ENCODE measurements at regions not wholly inside any gene's neighbourhood (a gene's known extent, or its start where the extent isn't known, plus 50 kb on each side); places are given as distances from the start of the nearest gene placed in this dataset.

GRCh38 chr4:153062652-153063168 is 126.6 kb downstream of the FHDC1 start:
- intact Hi-C loops (cut with DNase I; ENCODE audit: low total_unique reads): no loop called here
- TF ChIP-seq POLR2A (IDR thresholded peaks at IDR 0.05): no peak
- TF ChIP-seq CTCF (IDR thresholded peaks at IDR 0.05): no peak
- Histone ChIP-seq H3K36me3 (no peaks in the 10 kb centered on the region), H3K27me3 (no peaks in the 10 kb centered on the region), H3K4me1 (no peaks in the 10 kb centered on the region), H3K9me3 (no peaks in the 10 kb centered on the region), H3K27ac (no peak overlapping the region), H3K4me3 (no peak overlapping the region)
- DNase-seq: no peak

GRCh38 chr4:153063490-153063889 is 127.4 kb downstream of the FHDC1 start:
- TF ChIP-seq POLR2A (IDR thresholded peaks at IDR 0.05) (no peak), CTCF (IDR thresholded peaks at IDR 0.05) (no peak)
- no peak for DNase-seq
- H3K27ac ChIP-seq: no peak overlapping the region
- H3K4me1 ChIP-seq: no peaks in the 10 kb centered on the region
- intact Hi-C loops (cut with DNase I; ENCODE audit: low total_unique reads): no loop called here
- H3K4me3 ChIP-seq: no peak overlapping the region
- no peaks in the 10 kb centered on the region for H3K9me3 ChIP-seq
- no peaks in the 10 kb centered on the region for H3K27me3 ChIP-seq
- H3K36me3 ChIP-seq: no peaks in the 10 kb centered on the region

GRCh38 chr4:153064571-153064970 is 128.4 kb downstream of the FHDC1 start:
- no peaks in the 10 kb centered on the region for H3K4me1 ChIP-seq
- DNase-seq: no peak
- no peaks in the 10 kb centered on the region for H3K27me3 ChIP-seq
- no peak for TF ChIP-seq POLR2A (IDR thresholded peaks at IDR 0.05)
- no peak for TF ChIP-seq CTCF (IDR thresholded peaks at IDR 0.05)
- no peaks in the 10 kb centered on the region for H3K36me3 ChIP-seq
- no peak overlapping the region for H3K27ac ChIP-seq
- H3K9me3 ChIP-seq: no peaks in the 10 kb centered on the region
- H3K4me3 ChIP-seq: no peak overlapping the region
- intact Hi-C loops (cut with DNase I; ENCODE audit: low total_unique reads): no loop called here

- Histone ChIP-seq H3K4me3 (no peak overlapping the region), H3K27ac (no peak overlapping the region), H3K4me1 (no peaks in the 10 kb centered on the region), H3K27me3 (no peaks in the 10 kb centered on the region), H3K36me3 (no peaks in the 10 kb centered on the region), H3K9me3 (no peaks in the 10 kb centered on the region)
- intact Hi-C loops (cut with DNase I; ENCODE audit: low total_unique reads): no loop called here
- DNase-seq: no peak
- TF ChIP-seq CTCF (IDR thresholded peaks at IDR 0.05): no peak
- no peak for TF ChIP-seq POLR2A (IDR thresholded peaks at IDR 0.05)
Observed at GRCh38 chr4:153065276-153065675, 129.2 kb downstream of the FHDC1 start.

- H3K4me3 ChIP-seq: no peak overlapping the region
- TF ChIP-seq CTCF (IDR thresholded peaks at IDR 0.05) (no peak), POLR2A (IDR thresholded peaks at IDR 0.05) (no peak)
- no peaks in the 10 kb centered on the region for H3K27me3 ChIP-seq
- intact Hi-C loops (cut with DNase I; ENCODE audit: low total_unique reads): no loop called here
- no peaks in the 10 kb centered on the region for H3K9me3 ChIP-seq
- H3K36me3 ChIP-seq: no peaks in the 10 kb centered on the region
- H3K4me1 ChIP-seq: no peaks in the 10 kb centered on the region
- DNase-seq: no peak
- H3K27ac ChIP-seq: no peak overlapping the region
Observed at GRCh38 chr4:153067376-153067775, 131.3 kb downstream of the FHDC1 start.
